PC-3 (cell line): ENCODE measurements at regions not wholly inside any gene's neighbourhood (a gene's known extent, or its start where the extent isn't known, plus 50 kb on each side); places are given as distances from the start of the nearest gene placed in this dataset.

Experiments used
- EZH2 ChIP-seq: fragments of 300-600 bp; sonication (generic); IDR thresholded peaks from one replicate; pipeline ENCODE4 v1.6.1; 2017; ENCODE audit warnings: antibody characterized with exemption, mild to moderate bottlenecking, low read length; ENCODE audit not compliant: unreplicated experiment
- TF ChIP-seq, protein P1 (sequence below): fragments of 300-600 bp; sonication (generic); conservative IDR thresholded peaks from 2 replicates; pipeline ENCODE4 v1.5.1; 2017; ENCODE audit warnings: antibody characterized with exemption, low read depth, mild to moderate bottlenecking, low read length

DNA sequence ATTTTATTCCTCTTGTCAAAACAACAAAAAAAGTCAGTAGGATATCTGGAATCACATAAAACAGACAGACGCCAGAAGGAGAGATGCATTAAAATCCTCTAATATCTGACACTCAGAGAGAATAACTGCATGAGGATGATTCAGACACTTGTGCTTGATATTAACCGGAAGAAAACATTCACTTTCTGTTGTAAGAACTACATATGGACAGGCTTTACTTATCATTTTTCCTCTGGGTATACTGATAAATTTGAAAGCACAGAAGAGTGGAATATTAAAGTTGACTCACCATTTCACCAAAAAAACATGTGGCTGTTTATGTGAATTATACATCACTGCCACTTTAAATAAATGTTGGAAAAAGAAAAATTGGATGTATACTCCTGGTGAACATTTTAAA lies 589.1 kb upstream of the CDH2 start:
- TF ChIP-seq, protein P1, sequence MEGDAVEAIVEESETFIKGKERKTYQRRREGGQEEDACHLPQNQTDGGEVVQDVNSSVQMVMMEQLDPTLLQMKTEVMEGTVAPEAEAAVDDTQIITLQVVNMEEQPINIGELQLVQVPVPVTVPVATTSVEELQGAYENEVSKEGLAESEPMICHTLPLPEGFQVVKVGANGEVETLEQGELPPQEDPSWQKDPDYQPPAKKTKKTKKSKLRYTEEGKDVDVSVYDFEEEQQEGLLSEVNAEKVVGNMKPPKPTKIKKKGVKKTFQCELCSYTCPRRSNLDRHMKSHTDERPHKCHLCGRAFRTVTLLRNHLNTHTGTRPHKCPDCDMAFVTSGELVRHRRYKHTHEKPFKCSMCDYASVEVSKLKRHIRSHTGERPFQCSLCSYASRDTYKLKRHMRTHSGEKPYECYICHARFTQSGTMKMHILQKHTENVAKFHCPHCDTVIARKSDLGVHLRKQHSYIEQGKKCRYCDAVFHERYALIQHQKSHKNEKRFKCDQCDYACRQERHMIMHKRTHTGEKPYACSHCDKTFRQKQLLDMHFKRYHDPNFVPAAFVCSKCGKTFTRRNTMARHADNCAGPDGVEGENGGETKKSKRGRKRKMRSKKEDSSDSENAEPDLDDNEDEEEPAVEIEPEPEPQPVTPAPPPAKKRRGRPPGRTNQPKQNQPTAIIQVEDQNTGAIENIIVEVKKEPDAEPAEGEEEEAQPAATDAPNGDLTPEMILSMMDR = no peak
- TF ChIP-seq EZH2 = no peak
